ENCODE measurements at regions not wholly inside any gene's neighbourhood (a gene's known extent, or its start where the extent isn't known, plus 50 kb on each side); places are given as distances from the start of the nearest gene placed in this dataset.

GRCh38 chr9:88754452-88754851 lies 219.5 kb downstream of the NXNL2 start:
- no peak for DNase-seq

GRCh38 chr9:88754886-88755285 lies 219.9 kb downstream of the NXNL2 start:
- DNase-seq: no peak

GRCh38 chr9:88757406-88758010 lies 222.5 kb downstream of the NXNL2 start:
- no peak for DNase-seq

GRCh38 chr9:88759364-88759763 lies 224.4 kb downstream of the NXNL2 start:
- no peak for DNase-seq

GRCh38 chr9:88766778-88767503 lies 224.3 kb upstream of the S1PR3 start:
- no peak for DNase-seq

- DNase-seq: no peak
These were observed 223.8 kb upstream of the S1PR3 start for GRCh38 chr9:88767504-88767790.

- DNase-seq: no peak
These were observed 218.7 kb upstream of the S1PR3 start for GRCh38 chr9:88772575-88772974.

GRCh38 chr9:88773126-88773525 lies 218.1 kb upstream of the S1PR3 start:
- no peak for DNase-seq

GRCh38 chr9:88773627-88774244 lies 217.5 kb upstream of the S1PR3 start:
- DNase-seq: no peak

GRCh38 chr9:88775037-88775471 lies 216.2 kb upstream of the S1PR3 start:
- DNase-seq: no peak

GRCh38 chr9:88775559-88775958 lies 215.7 kb upstream of the S1PR3 start:
- no peak for DNase-seq

GRCh38 chr9:88775966-88776365 lies 215.3 kb upstream of the S1PR3 start:
- DNase-seq: no peak

GRCh38 chr9:88776717-88777497 lies 214.4 kb upstream of the S1PR3 start:
- peak in 1 of 56 donors; percentile 4 for DNase-seq

GRCh38 chr9:88777498-88778312 lies 213.6 kb upstream of the S1PR3 start:
- DNase-seq: no peak

- no peak for DNase-seq
These were observed 209.5 kb upstream of the S1PR3 start for GRCh38 chr9:88781628-88782391.

GRCh38 chr9:88782931-88783710 lies 208.1 kb upstream of the S1PR3 start:
- DNase-seq: no peak

GRCh38 chr9:88783711-88784083 lies 207.6 kb upstream of the S1PR3 start:
- DNase-seq: no peak

- DNase-seq: no peak
These were observed 206.3 kb upstream of the S1PR3 start for GRCh38 chr9:88784960-88785359.

- DNase-seq: no peak
These were observed 204.8 kb upstream of the S1PR3 start for GRCh38 chr9:88786291-88787079.
